ENCODE measurements at regions not wholly inside any gene's neighbourhood (a gene's known extent, or its start where the extent isn't known, plus 50 kb on each side); places are given as distances from the start of the nearest gene placed in this dataset.

DNA sequence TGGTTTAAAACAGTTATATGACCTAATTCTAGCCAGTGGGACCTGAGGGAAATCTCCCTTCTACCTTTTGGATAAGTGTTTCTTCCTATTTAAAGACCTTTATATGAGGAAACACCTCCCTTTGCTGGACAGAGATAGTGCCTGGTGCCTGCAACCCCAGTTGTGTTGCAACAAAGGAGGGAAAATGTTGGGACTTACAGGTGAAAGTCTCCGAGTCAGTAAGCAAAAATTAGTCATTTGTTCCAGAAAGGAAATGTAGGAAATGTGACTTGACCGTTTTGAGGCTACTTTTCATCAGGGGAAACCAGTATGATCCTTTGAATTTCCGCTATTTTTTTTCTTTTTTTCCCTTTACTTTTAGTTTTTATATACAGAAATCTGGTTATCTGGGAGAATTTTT, 165.5 kb downstream of the DKK1 start:
- no peak overlapping the region for H3K27ac ChIP-seq
- TF ChIP-seq, protein P1, sequence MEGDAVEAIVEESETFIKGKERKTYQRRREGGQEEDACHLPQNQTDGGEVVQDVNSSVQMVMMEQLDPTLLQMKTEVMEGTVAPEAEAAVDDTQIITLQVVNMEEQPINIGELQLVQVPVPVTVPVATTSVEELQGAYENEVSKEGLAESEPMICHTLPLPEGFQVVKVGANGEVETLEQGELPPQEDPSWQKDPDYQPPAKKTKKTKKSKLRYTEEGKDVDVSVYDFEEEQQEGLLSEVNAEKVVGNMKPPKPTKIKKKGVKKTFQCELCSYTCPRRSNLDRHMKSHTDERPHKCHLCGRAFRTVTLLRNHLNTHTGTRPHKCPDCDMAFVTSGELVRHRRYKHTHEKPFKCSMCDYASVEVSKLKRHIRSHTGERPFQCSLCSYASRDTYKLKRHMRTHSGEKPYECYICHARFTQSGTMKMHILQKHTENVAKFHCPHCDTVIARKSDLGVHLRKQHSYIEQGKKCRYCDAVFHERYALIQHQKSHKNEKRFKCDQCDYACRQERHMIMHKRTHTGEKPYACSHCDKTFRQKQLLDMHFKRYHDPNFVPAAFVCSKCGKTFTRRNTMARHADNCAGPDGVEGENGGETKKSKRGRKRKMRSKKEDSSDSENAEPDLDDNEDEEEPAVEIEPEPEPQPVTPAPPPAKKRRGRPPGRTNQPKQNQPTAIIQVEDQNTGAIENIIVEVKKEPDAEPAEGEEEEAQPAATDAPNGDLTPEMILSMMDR (conservative IDR thresholded peaks at IDR 0.05) = no peak
- no peak for TF ChIP-seq ZFX (IDR thresholded peaks at IDR 0.05)

DNA sequence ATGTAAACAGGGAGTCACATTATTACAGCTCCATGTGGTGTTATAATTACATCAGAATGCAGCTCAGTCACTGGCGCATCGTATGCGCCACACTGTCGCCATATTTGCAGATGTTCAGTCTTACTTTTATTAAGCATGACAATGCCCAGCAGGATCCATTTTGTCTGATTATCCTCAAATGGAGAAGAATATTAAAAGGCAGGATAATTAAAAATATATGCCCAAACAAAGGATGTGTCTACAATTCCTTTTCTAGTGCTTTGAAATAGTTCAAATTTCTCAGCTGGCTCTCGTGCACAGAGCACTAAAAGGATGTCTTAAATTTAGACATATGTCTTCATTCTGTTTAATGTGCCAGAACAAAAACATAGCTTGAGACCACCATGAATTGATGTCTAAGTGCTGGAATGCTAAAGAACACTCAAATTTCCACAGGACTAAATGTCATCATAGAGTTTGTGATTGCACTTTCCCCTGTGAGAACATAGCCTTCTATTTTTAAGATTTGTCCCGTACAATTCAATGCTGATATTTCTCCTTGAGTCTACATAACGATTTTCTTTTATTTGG, 168.0 kb downstream of the DKK1 start:
- no peak for TF ChIP-seq ZFX (IDR thresholded peaks at IDR 0.05)
- TF ChIP-seq, protein P1 (conservative IDR thresholded peaks at IDR 0.05) = no peak
- no peak overlapping the region for H3K27ac ChIP-seq

DNA sequence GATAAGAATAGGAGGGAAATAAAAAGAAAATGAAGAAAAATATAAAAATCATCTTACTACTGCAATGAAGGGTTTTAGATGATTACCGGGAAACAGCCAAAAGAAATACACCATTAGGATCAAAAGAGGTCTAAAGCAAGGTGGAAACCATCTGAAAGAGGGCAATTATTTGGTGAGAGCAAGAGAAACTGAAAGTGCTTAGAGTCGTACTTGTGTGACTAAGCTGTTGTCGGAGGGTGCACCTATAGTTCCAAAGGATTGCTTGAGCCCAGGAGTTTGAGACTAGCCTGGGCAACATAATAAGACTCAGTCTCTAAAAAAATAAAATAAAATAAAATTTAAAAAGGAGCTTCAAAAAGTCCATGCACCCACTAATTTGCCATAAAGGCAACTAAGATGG, 169.5 kb downstream of the DKK1 start:
- H3K27ac ChIP-seq = no peak overlapping the region
- TF ChIP-seq, protein P1 (conservative IDR thresholded peaks at IDR 0.05) = no peak
- TF ChIP-seq ZFX (IDR thresholded peaks at IDR 0.05) = no peak

DNA sequence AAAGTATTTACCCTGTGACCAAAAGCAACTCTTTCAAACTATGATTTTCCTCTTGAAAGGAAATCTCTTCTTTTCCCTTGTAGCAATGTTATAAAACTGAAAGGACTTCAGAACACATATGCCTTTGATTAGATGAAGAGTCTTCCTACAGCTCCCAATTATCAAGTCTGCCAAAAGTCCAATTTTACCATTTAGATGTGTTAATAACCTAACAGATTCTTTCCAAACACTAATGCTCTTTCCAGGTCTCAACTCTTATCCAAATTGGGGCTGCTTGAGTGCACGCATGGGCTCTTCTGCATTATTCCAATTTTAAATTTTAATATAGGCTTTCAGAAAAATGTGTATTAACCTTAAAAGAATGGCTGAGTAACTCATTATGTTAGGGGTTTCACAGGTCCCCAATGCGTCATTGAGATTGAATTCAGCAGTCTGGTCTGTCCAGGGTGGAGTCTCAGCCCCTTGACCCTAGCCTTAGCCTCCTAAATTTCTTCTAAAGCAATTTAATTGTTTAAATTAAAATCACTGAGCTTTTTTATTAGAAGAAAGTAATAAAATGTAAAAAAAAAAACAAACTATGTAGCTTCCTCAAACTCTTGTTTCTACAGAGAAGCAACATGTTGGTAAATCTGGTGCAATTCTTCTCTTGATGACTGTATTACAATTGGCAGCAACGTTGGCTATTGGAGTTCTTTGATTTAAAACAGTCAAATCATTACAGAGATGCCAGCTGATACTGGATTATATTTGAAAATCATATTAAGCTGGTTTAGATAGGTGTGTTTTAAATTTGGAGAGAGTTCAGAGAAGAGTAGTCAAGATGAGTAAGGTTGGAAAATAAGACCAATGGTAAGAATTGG, 170.4 kb downstream of the DKK1 start:
- TF ChIP-seq ZFX (IDR thresholded peaks at IDR 0.05) = no peak
- TF ChIP-seq, protein P1 (conservative IDR thresholded peaks at IDR 0.05) = no peak
- no peak overlapping the region for H3K27ac ChIP-seq

DNA sequence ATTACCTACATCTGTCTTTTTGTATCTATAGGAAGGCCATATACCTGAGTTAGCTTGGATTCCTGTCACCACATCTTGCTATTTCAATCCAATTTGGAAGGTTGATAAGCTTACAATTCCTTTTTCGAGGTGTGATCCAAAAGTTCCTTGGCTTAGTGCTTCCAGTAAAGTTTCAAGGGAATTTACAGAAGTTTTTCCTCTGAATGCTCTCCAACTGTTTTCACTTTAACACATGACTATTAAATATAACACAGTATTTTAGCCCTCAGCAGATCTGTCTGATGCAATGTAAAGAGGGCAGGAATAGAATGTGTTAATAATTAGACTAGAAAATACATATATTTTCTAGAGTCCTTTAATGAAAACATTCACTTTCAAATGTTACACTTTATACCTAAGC, 171.4 kb downstream of the DKK1 start:
- no peak overlapping the region for H3K27ac ChIP-seq
- TF ChIP-seq, protein P1 (conservative IDR thresholded peaks at IDR 0.05) = no peak
- TF ChIP-seq ZFX (IDR thresholded peaks at IDR 0.05) = no peak

DNA sequence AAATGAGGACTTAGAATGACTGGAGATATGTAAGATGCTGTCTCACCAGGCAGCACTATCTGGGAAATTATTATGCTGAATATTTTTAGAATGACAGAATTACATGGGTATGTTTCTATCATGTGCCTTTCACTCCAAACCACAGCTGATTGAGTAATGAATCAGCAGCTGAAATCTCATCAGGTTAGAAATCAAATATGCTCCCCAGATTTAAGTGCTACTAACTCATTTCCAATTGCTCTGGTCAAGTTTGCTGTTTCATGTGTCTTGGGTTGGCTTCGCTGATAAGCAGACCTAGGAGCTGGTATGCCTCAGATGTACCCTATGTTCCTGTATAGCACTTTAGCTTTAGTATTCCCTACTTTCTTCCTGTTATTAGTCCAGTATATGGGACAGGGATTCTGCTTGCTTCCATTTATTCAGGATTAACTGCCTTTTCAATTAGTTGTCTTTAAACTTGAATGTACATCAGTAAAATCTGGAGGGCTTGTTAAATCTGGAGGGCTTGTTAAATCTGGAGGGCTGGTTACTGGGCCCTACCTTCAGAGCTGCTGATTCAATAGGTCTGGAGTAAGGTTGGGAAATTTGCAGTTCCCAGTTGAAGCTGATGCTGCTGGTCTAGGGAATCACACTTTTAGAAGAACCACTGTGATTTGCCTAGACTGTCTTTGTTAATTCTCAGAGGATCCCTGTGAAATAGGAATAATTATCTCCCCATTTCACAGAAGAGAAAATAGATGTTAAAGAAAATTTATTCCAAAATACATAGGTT, 172.9 kb downstream of the DKK1 start:
- H3K27ac ChIP-seq = no peak overlapping the region
- TF ChIP-seq ZFX (IDR thresholded peaks at IDR 0.05) = no peak
- TF ChIP-seq, protein P1 (conservative IDR thresholded peaks at IDR 0.05) = no peak

All from C4-2B (cell line).